ENCODE measurements at regions not wholly inside any gene's neighbourhood (a gene's known extent, or its start where the extent isn't known, plus 50 kb on each side); places are given as distances from the start of the nearest gene placed in this dataset.
"Not testable (repeated sequence)": the region's sequence is repeated elsewhere in the genome, so short reads cannot be mapped to it uniquely, and the experiment has no call there.

GRCh38 chr3:140752499-140752898 is 74.6 kb downstream of the TRIM42 start:
- ATAC-seq = no peak

- no peak for ATAC-seq
These were observed 76.2 kb downstream of the TRIM42 start for GRCh38 chr3:140753865-140754754.

- no peak for ATAC-seq
These were observed 77.1 kb downstream of the TRIM42 start for GRCh38 chr3:140754936-140755335.

GRCh38 chr3:140756240-140757016 is 78.6 kb downstream of the TRIM42 start:
- no peak for ATAC-seq

- no peak for ATAC-seq
These were observed 81.1 kb downstream of the TRIM42 start for GRCh38 chr3:140758791-140759444.

GRCh38 chr3:140760324-140761075 is 82.6 kb downstream of the TRIM42 start:
- no peak for ATAC-seq

GRCh38 chr3:140761076-140761639 is 83.3 kb downstream of the TRIM42 start:
- ATAC-seq = no peak

- no peak for ATAC-seq
These were observed 84.9 kb downstream of the TRIM42 start for GRCh38 chr3:140762746-140763145.

GRCh38 chr3:140763532-140763931 is 85.7 kb downstream of the TRIM42 start:
- ATAC-seq = no peak

GRCh38 chr3:140765246-140765645 is 87.4 kb downstream of the TRIM42 start:
- ATAC-seq = no peak

- ATAC-seq = no peak
These were observed 88.6 kb downstream of the TRIM42 start for GRCh38 chr3:140766465-140766864.

GRCh38 chr3:140767566-140767965 is 89.7 kb downstream of the TRIM42 start:
- no peak for ATAC-seq

- no peak for ATAC-seq
These were observed 91.1 kb downstream of the TRIM42 start for GRCh38 chr3:140768941-140769340.

GRCh38 chr3:140769951-140770350 is 92.1 kb downstream of the TRIM42 start:
- no peak for ATAC-seq

GRCh38 chr3:140770977-140771667 is 93.3 kb downstream of the TRIM42 start:
- ATAC-seq = no peak

- no peak for ATAC-seq
These were observed 99.9 kb downstream of the TRIM42 start for GRCh38 chr3:140777631-140778233.

- no peak for ATAC-seq
These were observed 113.5 kb downstream of the TRIM42 start for GRCh38 chr3:140791368-140791767.

GRCh38 chr3:140794507-140794906 is 116.6 kb downstream of the TRIM42 start:
- ATAC-seq = no peak

- ATAC-seq = not testable (repeated sequence)
These were observed 125.0 kb downstream of the TRIM42 start for GRCh38 chr3:140802898-140803297.

GRCh38 chr3:140809316-140809715 is 131.5 kb downstream of the TRIM42 start:
- ATAC-seq = no peak
